Loucy (cell line): ENCODE measurements at regions not wholly inside any gene's neighbourhood (a gene's known extent, or its start where the extent isn't known, plus 50 kb on each side); places are given as distances from the start of the nearest gene placed in this dataset.

Experiments used
- H2AFZ ChIP-seq: fragments of 200-600 bp; sonication (generic); 2 replicates; pipeline ENCODE4 v1.6.0; 2016; ENCODE audit warnings: antibody characterized with exemption, mild to moderate bottlenecking, low read length, moderate library complexity
- H3F3A ChIP-seq: fragments of 200-600 bp; 2 replicates; pipeline ENCODE4 v1.6.0; 2016; ENCODE audit warnings: antibody characterized with exemption, low read depth, mild to moderate bottlenecking
- H3K27me3 ChIP-seq: fragments of 200-600 bp; sonication (generic); 2 replicates; pipeline ENCODE4 v1.6.1; 2014; ENCODE audit warnings: low read length, mild to moderate bottlenecking; ENCODE audit not compliant: insufficient read depth, poor library complexity, severe bottlenecking
- H3K36me3 ChIP-seq: fragments of 200-600 bp; sonication (generic); 2 replicates; pipeline ENCODE4 v1.6.1; 2016; ENCODE audit warnings: low read length; ENCODE audit not compliant: insufficient read depth
- H3K4me1 ChIP-seq: fragments of 200-600 bp; sonication (generic); 2 replicates; pipeline ENCODE4 v1.5.1; 2014; ENCODE audit warnings: low read length, mild to moderate bottlenecking; ENCODE audit not compliant: insufficient read depth, poor library complexity, severe bottlenecking
- H3K4me2 ChIP-seq: fragments of 200-600 bp; sonication (generic); 2 replicates; pipeline ENCODE4 v1.6.0; 2014; ENCODE audit warnings: antibody characterized with exemption, low read length, low read depth, mild to moderate bottlenecking; ENCODE audit not compliant: poor library complexity, severe bottlenecking
- H3K4me3 ChIP-seq: fragments of 200-600 bp; sonication (generic); 2 replicates; pipeline ENCODE4 v1.5.1; 2014; ENCODE audit warnings: low read length, mild to moderate bottlenecking, mixed read lengths; ENCODE audit not compliant: poor library complexity, severe bottlenecking
- H3K79me2 ChIP-seq: fragments of 200-600 bp; sonication (generic); 2 replicates; pipeline ENCODE4 v1.6.1; 2014; ENCODE audit warnings: low read length; ENCODE audit not compliant: insufficient read depth
- H3K9ac ChIP-seq: fragments of 200-600 bp; sonication (generic); 2 replicates; pipeline ENCODE4 v1.6.0; 2014; ENCODE audit warnings: mild to moderate bottlenecking, low read depth, low read length, moderate library complexity; ENCODE audit not compliant: poor library complexity, severe bottlenecking
- H3K9me2 ChIP-seq: fragments of 200-600 bp; sonication (generic); replicated peaks from 2 replicates; pipeline ENCODE4 v1.6.1; 2016; ENCODE audit warnings: low read depth, low read length, mixed read lengths
- H3K9me3 ChIP-seq: fragments of 200-600 bp; sonication (generic); 2 replicates; pipeline ENCODE4 v1.6.1; 2014; ENCODE audit warnings: mild to moderate bottlenecking, antibody characterized with exemption, low read length, low read depth; ENCODE audit not compliant: insufficient read depth
- H4K20me1 ChIP-seq: fragments of 200-600 bp; sonication (generic); 2 replicates; pipeline ENCODE4 v1.6.0; 2014; ENCODE audit warnings: antibody characterized with exemption, low read length, mild to moderate bottlenecking; ENCODE audit not compliant: insufficient read depth, poor library complexity, severe bottlenecking
- CTCF ChIP-seq: fragments of 200-600 bp; sonication (generic); conservative IDR thresholded peaks from 2 replicates; pipeline ENCODE4 v1.5.1; 2014; ENCODE audit warnings: mild to moderate bottlenecking, antibody characterized with exemption, low read length
- EZH2phosphoT487 ChIP-seq: fragments of 200-600 bp; IDR thresholded peaks from 2 replicates; pipeline ENCODE4 v1.6.1; 2018; ENCODE audit warnings: antibody characterized with exemption, mild to moderate bottlenecking, moderate library complexity, borderline replicate concordance

GRCh38 chr10:64023926-64024470, 502.8 kb downstream of the REEP3 start:
- no peaks in the 10 kb centered on the region for H3K79me2 ChIP-seq
- H3F3A ChIP-seq = no peaks in the 10 kb centered on the region
- no peak for TF ChIP-seq EZH2phosphoT487
- TF ChIP-seq CTCF = no peak
- 0 out of 2 replicates have a peak, but pooled peaks cover 4% of the 10 kb centered on the region for H3K9me3 ChIP-seq
- H3K27me3 ChIP-seq = no peaks in the 10 kb centered on the region
- no peaks in the 10 kb centered on the region for H4K20me1 ChIP-seq
- H2AFZ ChIP-seq = no peak overlapping the region
- H3K9me2 ChIP-seq = no peaks in the 10 kb centered on the region
- H3K4me1 ChIP-seq = no peaks in the 10 kb centered on the region
- H3K4me2 ChIP-seq = no peak overlapping the region
- no peak overlapping the region for H3K9ac ChIP-seq
- H3K36me3 ChIP-seq = no peaks in the 10 kb centered on the region
- H3K4me3 ChIP-seq = no peak overlapping the region

- Histone ChIP-seq H2AFZ (no peak overlapping the region), H3K9me2 (no peaks in the 10 kb centered on the region), H3K27me3 (no peaks in the 10 kb centered on the region), H3K4me2 (no peak overlapping the region), H4K20me1 (no peaks in the 10 kb centered on the region), H3K9ac (no peak overlapping the region), H3K4me3 (no peak overlapping the region), H3K36me3 (no peaks in the 10 kb centered on the region), H3K4me1 (no peaks in the 10 kb centered on the region), H3K9me3 (no peaks in the 10 kb centered on the region), H3K79me2 (no peaks in the 10 kb centered on the region), H3F3A (no peaks in the 10 kb centered on the region)
- TF ChIP-seq EZH2phosphoT487 (no peak), CTCF (no peak)
Measured at GRCh38 chr10:64033711-64034110, 512.5 kb downstream of the REEP3 start.

GRCh38 chr10:64036321-64036930, 515.2 kb downstream of the REEP3 start:
- no peak for TF ChIP-seq EZH2phosphoT487
- TF ChIP-seq CTCF = no peak
- Histone ChIP-seq H3K4me2 (no peak overlapping the region), H3K9me2 (no peaks in the 10 kb centered on the region), H3K9ac (no peak overlapping the region), H3K4me1 (no peaks in the 10 kb centered on the region), H3K4me3 (no peak overlapping the region), H4K20me1 (no peaks in the 10 kb centered on the region), H3K9me3 (no peaks in the 10 kb centered on the region), H3K36me3 (no peaks in the 10 kb centered on the region), H2AFZ (no peak overlapping the region), H3F3A (no peaks in the 10 kb centered on the region), H3K27me3 (no peaks in the 10 kb centered on the region), H3K79me2 (no peaks in the 10 kb centered on the region)
